H9 (cell line): ENCODE measurements at regions not wholly inside any gene's neighbourhood (a gene's known extent, or its start where the extent isn't known, plus 50 kb on each side); places are given as distances from the start of the nearest gene placed in this dataset.

Experiments used
- DNase-seq: peaks from one replicate; pipeline ENCODE4 v3.0.0-alpha.2; 2017
- H2AFZ ChIP-seq: one replicate; pipeline ENCODE4 v1.6.1; 2013; ENCODE audit warnings: mild to moderate bottlenecking, low read length, control low read depth, moderate library complexity
- H2AK5ac ChIP-seq: 2 replicates; pipeline ENCODE4 v1.6.1; 2013; ENCODE audit warnings: low read length, control low read depth, mixed read lengths; ENCODE audit not compliant: insufficient read length
- H2BK120ac ChIP-seq: one replicate; pipeline ENCODE4 v1.6.1; 2013; ENCODE audit warnings: low read depth, mild to moderate bottlenecking, low read length, control low read depth, inconsistent platforms; ENCODE audit not compliant: poor library complexity, severe bottlenecking
- H2BK12ac ChIP-seq: 2 replicates; pipeline ENCODE4 v1.6.1; 2013; ENCODE audit warnings: low read length, control low read depth, mixed read lengths, low read depth; ENCODE audit not compliant: insufficient read length
- H2BK15ac ChIP-seq: 2 replicates; pipeline ENCODE4 v1.6.1; 2013; ENCODE audit warnings: low read depth, low read length, control low read depth
- H2BK20ac ChIP-seq: one replicate; pipeline ENCODE4 v1.6.1; 2013; ENCODE audit warnings: low read depth, mild to moderate bottlenecking, low read length, control low read depth, inconsistent platforms; ENCODE audit not compliant: poor library complexity, severe bottlenecking
- H2BK5ac ChIP-seq: 2 replicates; pipeline ENCODE4 v1.6.1; 2013; ENCODE audit warnings: low read length, control low read depth, mixed read lengths; ENCODE audit not compliant: insufficient read length
- H3K14ac ChIP-seq: 2 replicates; pipeline ENCODE4 v1.6.1; 2013; ENCODE audit warnings: low read length, control low read depth; ENCODE audit not compliant: insufficient read depth
- H3K18ac ChIP-seq: 2 replicates; pipeline ENCODE4 v1.6.1; 2013; ENCODE audit warnings: low read depth, mild to moderate bottlenecking, mixed read lengths, low read length, control low read depth; ENCODE audit not compliant: insufficient read length
- H3K23ac ChIP-seq: 2 replicates; pipeline ENCODE4 v1.6.1; 2013; ENCODE audit warnings: low read length, control low read depth, mixed read lengths, low read depth; ENCODE audit not compliant: insufficient read length
- H3K23me2 ChIP-seq: 2 replicates; pipeline ENCODE4 v1.6.1; 2013; ENCODE audit warnings: low read depth, mild to moderate bottlenecking, mixed read lengths, low read length, control low read depth; ENCODE audit not compliant: insufficient read length, poor library complexity, severe bottlenecking
- H3K27ac ChIP-seq: 2 replicates; pipeline ENCODE4 v1.5.1; 2013; ENCODE audit warnings: low read length, control low read depth, mixed read lengths, low read depth; ENCODE audit not compliant: insufficient read length
- H3K27me3 ChIP-seq: 2 replicates; pipeline ENCODE4 v1.6.1; 2013; ENCODE audit warnings: low read length, control low read depth, inconsistent platforms; ENCODE audit not compliant: insufficient read depth
- H3K4ac ChIP-seq: 2 replicates; pipeline ENCODE4 v1.6.1; 2013; ENCODE audit warnings: low read depth, mild to moderate bottlenecking, control low read depth, inconsistent platforms, low read length, moderate library complexity
- H3K4me1 ChIP-seq: 2 replicates; pipeline ENCODE4 v1.6.1; 2013; ENCODE audit warnings: low read length, control low read depth, inconsistent platforms; ENCODE audit not compliant: insufficient read depth
- H3K4me2 ChIP-seq: 2 replicates; pipeline ENCODE4 v1.6.1; 2013; ENCODE audit warnings: low read length, control low read depth, mixed read lengths; ENCODE audit not compliant: insufficient read length, insufficient read depth
- H3K56ac ChIP-seq: 2 replicates; pipeline ENCODE4 v1.6.1; 2013; ENCODE audit warnings: low read depth, mild to moderate bottlenecking, mixed read lengths, low read length, control low read depth; ENCODE audit not compliant: insufficient read length
- H3K79me1 ChIP-seq: 2 replicates; pipeline ENCODE4 v1.6.1; 2013; ENCODE audit warnings: low read depth, mild to moderate bottlenecking, moderate library complexity, low read length, control low read depth, inconsistent platforms; ENCODE audit not compliant: insufficient read depth, poor library complexity, severe bottlenecking
- H3K79me2 ChIP-seq: 2 replicates; pipeline ENCODE4 v1.6.1; 2013; ENCODE audit warnings: low read length, control low read depth, inconsistent platforms; ENCODE audit not compliant: insufficient read depth
- H3K9ac ChIP-seq: 2 replicates; pipeline ENCODE4 v1.6.1; 2013; ENCODE audit warnings: low read length, control low read depth, mixed read lengths; ENCODE audit not compliant: insufficient read length; ENCODE audit errors: extremely low read depth
- H3K9me3 ChIP-seq: one replicate; pipeline ENCODE4 v1.6.1; 2013; ENCODE audit warnings: low read depth, low read length, inconsistent platforms; ENCODE audit not compliant: control insufficient read depth
- H3T11ph ChIP-seq: one replicate; pipeline ENCODE4 v1.6.1; 2013; ENCODE audit warnings: mild to moderate bottlenecking, low read length, control low read depth, inconsistent platforms
- H4K20me1 ChIP-seq: one replicate; pipeline ENCODE4 v1.6.1; 2013; ENCODE audit not compliant: control insufficient read depth, insufficient read length, insufficient read depth
- H4K5ac ChIP-seq: 2 replicates; pipeline ENCODE4 v1.6.1; 2013; ENCODE audit warnings: low read depth, mild to moderate bottlenecking, mixed read lengths, low read length, control low read depth; ENCODE audit not compliant: insufficient read length
- H4K8ac ChIP-seq: replicated peaks from 2 replicates; pipeline ENCODE4 v1.6.1; 2013; ENCODE audit warnings: low read length, control low read depth, mixed read lengths, low read depth; ENCODE audit not compliant: insufficient read length
- H4K91ac ChIP-seq: 2 replicates; pipeline ENCODE4 v1.6.1; 2013; ENCODE audit warnings: low read depth, mild to moderate bottlenecking, moderate library complexity, mixed read lengths, low read length, control low read depth; ENCODE audit not compliant: insufficient read length
- H3K27ac Mint-ChIP-seq, 3 experiments: 2 replicates in 2 of 3; 3 replicates in 1 of 3; pipeline ENCODE4 v1.8.0; 2020 to 2021; ENCODE audit warnings: mixed read lengths in 3 of 3, mild to moderate bottlenecking in 1 of 3, moderate library complexity in 1 of 3
- H3K27me3 Mint-ChIP-seq: 2 replicates; pipeline ENCODE4 v1.8.0; 2021; ENCODE audit warnings: low read depth, mild to moderate bottlenecking, moderate library complexity, mixed read lengths
- H3K36me3 Mint-ChIP-seq, 3 experiments: 2 replicates in 2 of 3; 3 replicates in 1 of 3; pipeline ENCODE4 v1.8.0; 2020 to 2021; ENCODE audit warnings: low read depth in 3 of 3, mixed read lengths in 3 of 3; ENCODE audit not compliant: insufficient read depth in 1 of 3
- H3K4me1 Mint-ChIP-seq, 2 experiments: 2 replicates each; pipeline ENCODE4 v1.8.0; 2020; ENCODE audit warnings: mixed read lengths in 2 of 2
- H3K4me3 Mint-ChIP-seq, 2 experiments: 2 replicates in 1 of 2; 3 replicates in 1 of 2; pipeline ENCODE4 v1.8.0; 2020 to 2021; ENCODE audit warnings: mild to moderate bottlenecking in 2 of 2, mixed read lengths in 2 of 2, moderate library complexity in 1 of 2
- H3K9me3 Mint-ChIP-seq, 2 experiments: 2 replicates in 1 of 2; 3 replicates in 1 of 2; pipeline ENCODE4 v1.8.0; 2020; ENCODE audit warnings: mild to moderate bottlenecking in 2 of 2, mixed read lengths in 2 of 2, moderate library complexity in 1 of 2
- TF ChIP-seq, protein P1 (sequence below): fragments of 200-600 bp; sonication (generic); conservative IDR thresholded peaks from 3 replicates; pipeline ENCODE4 v1.8.0; 2021; ENCODE audit warnings: antibody characterized with exemption, mild to moderate bottlenecking

DNA sequence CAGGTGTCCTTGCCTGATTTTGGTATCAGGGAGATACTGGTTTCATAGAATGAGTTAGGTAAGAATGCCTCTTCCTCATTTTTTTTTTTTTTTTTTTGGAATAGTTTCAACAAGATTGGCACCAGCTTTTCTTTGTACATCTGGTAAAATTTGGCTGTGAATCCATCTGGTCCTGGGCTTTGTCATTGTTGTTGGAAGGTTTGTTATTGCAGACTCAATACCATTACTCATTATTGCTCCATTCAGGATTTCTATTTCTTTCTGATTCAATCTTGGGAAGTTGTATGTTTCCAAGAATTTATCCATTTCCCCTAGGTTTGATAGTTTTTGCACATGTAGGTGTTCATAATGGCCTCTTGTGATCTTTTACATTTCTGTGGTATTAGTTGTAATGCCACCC lies 126.0 kb upstream of the KITLG start:
- Mint-ChIP-seq H3K36me3 (peaks cover 0 to 6% (median 0%) of the 10 kb centered on the region in 3 experiments; a peak in 1 of 7 replicates), H3K27me3 (no peaks in the 10 kb centered on the region), H3K4me3 (no peak overlapping the region), H3K4me1 (no peaks in the 10 kb centered on the region), H3K27ac (no peak overlapping the region), H3K9me3 (peaks cover 0 to 4% of the 10 kb centered on the region in 2 experiments; a peak in 3 of 5 replicates)
- no peak overlapping the region for H3K14ac ChIP-seq
- no peak overlapping the region for H3K18ac ChIP-seq
- H3K56ac ChIP-seq, result no peak overlapping the region
- H2BK120ac ChIP-seq, result no peak overlapping the region
- no peak overlapping the region for H2BK20ac ChIP-seq
- no peak overlapping the region for H3K4me2 ChIP-seq
- no peak overlapping the region for H3K9ac ChIP-seq
- H3K4me1 ChIP-seq, result no peaks in the 10 kb centered on the region
- H3K4ac ChIP-seq, result no peak overlapping the region
- no peak overlapping the region for H4K8ac ChIP-seq
- H3K23me2 ChIP-seq, result no peaks in the 10 kb centered on the region
- no peaks in the 10 kb centered on the region for H4K20me1 ChIP-seq
- no peak for DNase-seq
- no peaks in the 10 kb centered on the region for H3K79me2 ChIP-seq
- H2AK5ac ChIP-seq, result no peak overlapping the region
- no peak overlapping the region for H2BK15ac ChIP-seq
- H3K23ac ChIP-seq, result no peak overlapping the region
- TF ChIP-seq, protein P1, sequence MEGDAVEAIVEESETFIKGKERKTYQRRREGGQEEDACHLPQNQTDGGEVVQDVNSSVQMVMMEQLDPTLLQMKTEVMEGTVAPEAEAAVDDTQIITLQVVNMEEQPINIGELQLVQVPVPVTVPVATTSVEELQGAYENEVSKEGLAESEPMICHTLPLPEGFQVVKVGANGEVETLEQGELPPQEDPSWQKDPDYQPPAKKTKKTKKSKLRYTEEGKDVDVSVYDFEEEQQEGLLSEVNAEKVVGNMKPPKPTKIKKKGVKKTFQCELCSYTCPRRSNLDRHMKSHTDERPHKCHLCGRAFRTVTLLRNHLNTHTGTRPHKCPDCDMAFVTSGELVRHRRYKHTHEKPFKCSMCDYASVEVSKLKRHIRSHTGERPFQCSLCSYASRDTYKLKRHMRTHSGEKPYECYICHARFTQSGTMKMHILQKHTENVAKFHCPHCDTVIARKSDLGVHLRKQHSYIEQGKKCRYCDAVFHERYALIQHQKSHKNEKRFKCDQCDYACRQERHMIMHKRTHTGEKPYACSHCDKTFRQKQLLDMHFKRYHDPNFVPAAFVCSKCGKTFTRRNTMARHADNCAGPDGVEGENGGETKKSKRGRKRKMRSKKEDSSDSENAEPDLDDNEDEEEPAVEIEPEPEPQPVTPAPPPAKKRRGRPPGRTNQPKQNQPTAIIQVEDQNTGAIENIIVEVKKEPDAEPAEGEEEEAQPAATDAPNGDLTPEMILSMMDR, result no peak
- H3K9me3 ChIP-seq, result no peaks in the 10 kb centered on the region
- no peak overlapping the region for H2BK5ac ChIP-seq
- no peaks in the 10 kb centered on the region for H3K27me3 ChIP-seq
- no peak overlapping the region for H3T11ph ChIP-seq
- H4K91ac ChIP-seq, result no peak overlapping the region
- H2BK12ac ChIP-seq, result no peak overlapping the region
- no peaks in the 10 kb centered on the region for H3K79me1 ChIP-seq
- H3K27ac ChIP-seq, result no peak overlapping the region
- H2AFZ ChIP-seq, result no peak overlapping the region
- no peak overlapping the region for H4K5ac ChIP-seq
